Right lobe of liver (tissue), 4 donors: ENCODE measurements at regions not wholly inside any gene's neighbourhood (a gene's known extent, or its start where the extent isn't known, plus 50 kb on each side); places are given as distances from the start of the nearest gene placed in this dataset.

Experiments used
- CTCF ChIP-seq, 4 donors: fragments of 200-600 bp in 3 of 4; fragments of 450-650 bp in 1 of 4; IDR thresholded peaks; one replicate each; pipeline versions ENCODE4 v1.5.1 to v1.8.0; 2016 to 2022; ENCODE audit warnings: antibody characterized with exemption in 4 of 4, mild to moderate bottlenecking in 2 of 4
- POLR2A ChIP-seq: fragments of 450-650 bp; IDR thresholded peaks from one replicate; pipeline ENCODE4 v1.6.1; 2017; ENCODE audit warnings: antibody characterized with exemption, mild to moderate bottlenecking
- donor health status: DM: no; HTN: no; CAD: no.
- donor health status: DM: no; HTN: no; CAD: no.
- donor health status: DM: no; HTN: yes; CAD: no.

- TF ChIP-seq POLR2A: no peak
- TF ChIP-seq CTCF (IDR thresholded peaks at IDR 0.05): no peak
These were observed 231.7 kb downstream of the ZNF516 start for GRCh38 chr18:76263046-76264005.
